ENCODE measurements at regions not wholly inside any gene's neighbourhood (a gene's known extent, or its start where the extent isn't known, plus 50 kb on each side); places are given as distances from the start of the nearest gene placed in this dataset.

DNA sequence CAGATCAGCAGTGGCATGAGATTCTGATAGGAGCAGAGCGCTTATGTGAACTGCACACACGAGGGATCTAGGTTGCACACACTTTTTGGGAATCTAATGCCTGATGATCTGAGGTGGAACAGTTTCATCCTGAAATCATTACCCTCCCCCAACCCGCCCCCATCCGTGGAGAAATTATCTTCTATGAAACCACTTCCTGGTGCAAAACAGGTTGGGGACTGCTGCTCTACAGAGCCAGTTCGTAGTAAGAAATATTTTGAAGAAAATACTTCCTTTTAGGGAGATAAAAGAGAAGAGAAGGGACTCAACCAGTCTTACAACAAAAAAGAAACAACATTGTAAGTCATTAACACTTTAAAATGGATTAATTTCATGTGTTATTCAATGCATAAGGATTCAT, 1308.2 kb downstream of the GATA3 start:
- no peak for TF ChIP-seq POLR2A (IDR thresholded peaks at IDR 0.05)
- TF ChIP-seq, protein P1, sequence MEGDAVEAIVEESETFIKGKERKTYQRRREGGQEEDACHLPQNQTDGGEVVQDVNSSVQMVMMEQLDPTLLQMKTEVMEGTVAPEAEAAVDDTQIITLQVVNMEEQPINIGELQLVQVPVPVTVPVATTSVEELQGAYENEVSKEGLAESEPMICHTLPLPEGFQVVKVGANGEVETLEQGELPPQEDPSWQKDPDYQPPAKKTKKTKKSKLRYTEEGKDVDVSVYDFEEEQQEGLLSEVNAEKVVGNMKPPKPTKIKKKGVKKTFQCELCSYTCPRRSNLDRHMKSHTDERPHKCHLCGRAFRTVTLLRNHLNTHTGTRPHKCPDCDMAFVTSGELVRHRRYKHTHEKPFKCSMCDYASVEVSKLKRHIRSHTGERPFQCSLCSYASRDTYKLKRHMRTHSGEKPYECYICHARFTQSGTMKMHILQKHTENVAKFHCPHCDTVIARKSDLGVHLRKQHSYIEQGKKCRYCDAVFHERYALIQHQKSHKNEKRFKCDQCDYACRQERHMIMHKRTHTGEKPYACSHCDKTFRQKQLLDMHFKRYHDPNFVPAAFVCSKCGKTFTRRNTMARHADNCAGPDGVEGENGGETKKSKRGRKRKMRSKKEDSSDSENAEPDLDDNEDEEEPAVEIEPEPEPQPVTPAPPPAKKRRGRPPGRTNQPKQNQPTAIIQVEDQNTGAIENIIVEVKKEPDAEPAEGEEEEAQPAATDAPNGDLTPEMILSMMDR (IDR thresholded peaks at IDR 0.05), result no peak
- H3K36me3 ChIP-seq, result no peaks in the 10 kb centered on the region
- no peak overlapping the region for H3K27ac ChIP-seq
- no peak for DNase-seq
- H3K27me3 ChIP-seq, result no peaks in the 10 kb centered on the region
- no peaks in the 10 kb centered on the region for H3K4me1 ChIP-seq
- 58 to 62% methylated on average over 4 to 5 of the region's 5 CpGs for WGBS, 2 donors
- intact Hi-C loops (cut with DNase I), result no loop called here
- H3K9me3 ChIP-seq, result no peaks in the 10 kb centered on the region
- no peak overlapping the region for H3K4me3 ChIP-seq

DNA sequence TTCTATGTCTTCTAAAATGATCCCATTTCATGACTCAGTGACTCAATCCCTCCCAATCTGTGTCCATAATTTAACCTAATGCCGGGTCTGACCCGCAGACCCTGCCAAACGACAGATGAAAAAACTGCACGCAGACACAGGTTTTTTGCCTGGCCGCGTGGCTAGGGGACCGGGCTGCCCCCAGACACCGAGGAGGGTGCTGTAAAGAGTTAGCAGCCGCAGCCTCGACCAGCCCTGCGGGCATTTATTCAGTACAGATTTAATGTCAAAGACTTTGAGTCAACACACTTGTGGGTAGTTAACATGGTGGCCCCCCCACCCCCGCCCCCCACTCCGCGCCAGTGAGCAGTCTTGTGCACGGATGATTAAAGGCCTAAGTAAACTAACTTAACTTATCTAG, 1324.7 kb downstream of the GATA3 start:
- intact Hi-C loops (cut with DNase I), result no loop called here
- 80 to 84% methylated on average over 13 to 15 of the region's 15 CpGs for WGBS, 2 donors

DNA sequence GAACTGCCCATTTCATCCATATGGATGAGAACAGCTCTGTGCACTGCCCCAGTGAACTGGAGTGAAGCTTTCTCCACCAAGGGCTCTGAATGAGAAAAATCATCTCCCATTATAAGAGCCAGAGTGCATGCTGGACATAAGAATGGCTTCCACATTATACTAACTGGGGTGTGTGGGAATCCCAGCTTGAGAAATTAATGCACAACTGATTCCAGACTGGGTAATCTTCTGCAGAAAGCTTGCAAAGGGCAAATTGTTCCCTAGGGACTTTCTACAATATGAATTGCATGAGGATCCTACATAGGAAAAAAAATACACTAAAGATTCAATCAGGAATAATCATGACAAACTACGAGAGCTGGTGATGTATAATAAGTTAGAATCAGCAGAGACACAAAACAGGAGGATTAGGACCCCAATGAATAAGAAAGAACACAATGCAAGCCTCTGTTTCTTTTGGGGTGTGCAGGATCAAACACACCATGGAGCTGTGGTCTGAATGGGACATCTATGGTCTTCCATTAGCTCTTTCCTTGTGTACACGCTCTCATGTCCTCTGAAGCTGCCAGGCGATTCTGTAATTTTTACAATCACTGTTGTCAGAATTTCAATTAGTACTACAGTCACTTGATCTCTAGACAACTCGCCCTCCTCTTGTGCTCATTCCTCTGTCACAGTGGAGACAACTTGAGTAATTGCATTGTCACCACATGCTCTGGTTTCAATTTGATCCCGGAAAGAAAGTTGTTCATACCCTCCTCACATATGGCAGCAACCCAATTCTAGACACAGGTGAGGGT, 1327.4 kb downstream of the GATA3 start:
- Histone ChIP-seq H3K4me3 (no peak overlapping the region), H3K36me3 (no peaks in the 10 kb centered on the region), H3K27me3 (no peaks in the 10 kb centered on the region), H3K27ac (no peak overlapping the region), H3K4me1 (no peaks in the 10 kb centered on the region), H3K9me3 (no peaks in the 10 kb centered on the region)
- intact Hi-C loops (cut with DNase I), result no loop called here
- 63 to 66% methylated on average over 5 of the region's 5 CpGs for WGBS, 2 donors
- TF ChIP-seq POLR2A (IDR thresholded peaks at IDR 0.05), result no peak
- TF ChIP-seq, protein P1 (IDR thresholded peaks at IDR 0.05), result no peak
- DNase-seq, result no peak

More for the DNA sequence above, 1324.7 kb downstream of the GATA3 start:
- no peak for TF ChIP-seq POLR2A (IDR thresholded peaks at IDR 0.05)
- TF ChIP-seq, protein P1 (IDR thresholded peaks at IDR 0.05), result no peak
- no peak overlapping the region for H3K27ac ChIP-seq
- H3K9me3 ChIP-seq, result no peaks in the 10 kb centered on the region
- no peak for DNase-seq
- no peaks in the 10 kb centered on the region for H3K36me3 ChIP-seq
- no peaks in the 10 kb centered on the region for H3K27me3 ChIP-seq
- H3K4me1 ChIP-seq, result no peaks in the 10 kb centered on the region
- H3K4me3 ChIP-seq, result no peak overlapping the region

DNA sequence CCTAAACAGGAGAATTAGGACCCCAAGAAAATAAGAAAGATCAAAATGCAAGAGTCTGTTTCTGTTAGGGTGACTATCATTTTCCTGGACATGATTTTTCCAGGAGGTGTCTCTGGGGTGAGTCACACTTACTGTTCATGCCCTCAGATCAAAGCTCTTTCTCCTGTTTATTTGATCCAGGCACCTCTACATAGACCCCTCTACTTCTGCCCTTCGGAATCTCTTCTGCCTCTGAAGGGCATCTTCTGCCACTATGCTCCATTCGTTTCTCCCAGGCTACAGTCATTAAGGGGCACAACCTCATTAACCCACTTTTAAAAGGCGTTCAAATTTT, 1328.0 kb downstream of the GATA3 start:
- H3K36me3 ChIP-seq, result no peaks in the 10 kb centered on the region
- no peaks in the 10 kb centered on the region for H3K9me3 ChIP-seq
- 61% methylated on average over 3 of the region's 3 CpGs for whole genome bisulfite sequencing, 2 donors
- H3K27ac ChIP-seq, result no peak overlapping the region
- H3K27me3 ChIP-seq, result no peaks in the 10 kb centered on the region
- intact Hi-C loops (cut with DNase I), result no loop called here
- no peaks in the 10 kb centered on the region for H3K4me1 ChIP-seq
- no peak overlapping the region for H3K4me3 ChIP-seq
- no peak for DNase-seq
- TF ChIP-seq, protein P1 (IDR thresholded peaks at IDR 0.05), result no peak
- TF ChIP-seq POLR2A (IDR thresholded peaks at IDR 0.05), result no peak

DNA sequence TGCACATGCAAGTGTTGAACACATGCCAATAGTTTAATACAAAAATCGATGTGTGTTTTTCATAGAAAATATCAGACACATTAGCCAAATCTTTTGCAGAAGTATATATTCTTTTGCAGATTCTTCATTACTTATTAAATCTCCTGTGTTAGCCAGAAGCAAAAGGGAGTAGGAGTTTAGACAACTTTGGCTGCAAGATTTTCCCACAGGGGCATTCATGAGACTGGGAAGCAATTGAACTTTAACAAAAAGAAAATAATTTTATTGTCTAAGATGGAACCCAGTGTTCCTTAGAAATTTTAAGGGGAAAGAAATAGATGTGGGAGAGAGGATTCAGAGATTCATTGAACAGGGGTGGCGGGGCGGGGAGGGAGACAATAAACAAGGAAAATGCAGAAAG, 1336.0 kb downstream of the GATA3 start:
- WGBS, 2 donors, result 68 to 84% methylated on average over 3 of the region's 3 CpGs
- H3K4me3 ChIP-seq, result no peak overlapping the region
- intact Hi-C loops (cut with DNase I), result no loop called here
- no peak for TF ChIP-seq POLR2A (IDR thresholded peaks at IDR 0.05)
- TF ChIP-seq, protein P1 (IDR thresholded peaks at IDR 0.05), result no peak
- no peak overlapping the region for H3K27ac ChIP-seq
- H3K27me3 ChIP-seq, result no peaks in the 10 kb centered on the region
- DNase-seq, result no peak
- H3K36me3 ChIP-seq, result no peaks in the 10 kb centered on the region
- H3K4me1 ChIP-seq, result no peaks in the 10 kb centered on the region
- H3K9me3 ChIP-seq, result no peaks in the 10 kb centered on the region

All from esophagus squamous epithelium (tissue), 5 donors.